H9 (cell line): ENCODE measurements at regions not wholly inside any gene's neighbourhood (a gene's known extent, or its start where the extent isn't known, plus 50 kb on each side); places are given as distances from the start of the nearest gene placed in this dataset.

Experiments used
- DNase-seq: peaks from one replicate; pipeline ENCODE4 v3.0.0-alpha.2; 2017
- H2AFZ ChIP-seq: one replicate; pipeline ENCODE4 v1.6.1; 2013; ENCODE audit warnings: mild to moderate bottlenecking, low read length, control low read depth, moderate library complexity
- H2AK5ac ChIP-seq: 2 replicates; pipeline ENCODE4 v1.6.1; 2013; ENCODE audit warnings: low read length, control low read depth, mixed read lengths; ENCODE audit not compliant: insufficient read length
- H2BK120ac ChIP-seq: one replicate; pipeline ENCODE4 v1.6.1; 2013; ENCODE audit warnings: low read depth, mild to moderate bottlenecking, low read length, control low read depth, inconsistent platforms; ENCODE audit not compliant: poor library complexity, severe bottlenecking
- H2BK12ac ChIP-seq: 2 replicates; pipeline ENCODE4 v1.6.1; 2013; ENCODE audit warnings: low read length, control low read depth, mixed read lengths, low read depth; ENCODE audit not compliant: insufficient read length
- H2BK15ac ChIP-seq: 2 replicates; pipeline ENCODE4 v1.6.1; 2013; ENCODE audit warnings: low read depth, low read length, control low read depth
- H2BK20ac ChIP-seq: one replicate; pipeline ENCODE4 v1.6.1; 2013; ENCODE audit warnings: low read depth, mild to moderate bottlenecking, low read length, control low read depth, inconsistent platforms; ENCODE audit not compliant: poor library complexity, severe bottlenecking
- H2BK5ac ChIP-seq: 2 replicates; pipeline ENCODE4 v1.6.1; 2013; ENCODE audit warnings: low read length, control low read depth, mixed read lengths; ENCODE audit not compliant: insufficient read length
- H3K14ac ChIP-seq: 2 replicates; pipeline ENCODE4 v1.6.1; 2013; ENCODE audit warnings: low read length, control low read depth; ENCODE audit not compliant: insufficient read depth
- H3K18ac ChIP-seq: 2 replicates; pipeline ENCODE4 v1.6.1; 2013; ENCODE audit warnings: low read depth, mild to moderate bottlenecking, mixed read lengths, low read length, control low read depth; ENCODE audit not compliant: insufficient read length
- H3K23ac ChIP-seq: 2 replicates; pipeline ENCODE4 v1.6.1; 2013; ENCODE audit warnings: low read length, control low read depth, mixed read lengths, low read depth; ENCODE audit not compliant: insufficient read length
- H3K23me2 ChIP-seq: 2 replicates; pipeline ENCODE4 v1.6.1; 2013; ENCODE audit warnings: low read depth, mild to moderate bottlenecking, mixed read lengths, low read length, control low read depth; ENCODE audit not compliant: insufficient read length, poor library complexity, severe bottlenecking
- H3K27ac ChIP-seq: 2 replicates; pipeline ENCODE4 v1.5.1; 2013; ENCODE audit warnings: low read length, control low read depth, mixed read lengths, low read depth; ENCODE audit not compliant: insufficient read length
- H3K27me3 ChIP-seq: 2 replicates; pipeline ENCODE4 v1.6.1; 2013; ENCODE audit warnings: low read length, control low read depth, inconsistent platforms; ENCODE audit not compliant: insufficient read depth
- H3K4ac ChIP-seq: 2 replicates; pipeline ENCODE4 v1.6.1; 2013; ENCODE audit warnings: low read depth, mild to moderate bottlenecking, control low read depth, inconsistent platforms, low read length, moderate library complexity
- H3K4me1 ChIP-seq: 2 replicates; pipeline ENCODE4 v1.6.1; 2013; ENCODE audit warnings: low read length, control low read depth, inconsistent platforms; ENCODE audit not compliant: insufficient read depth
- H3K4me2 ChIP-seq: 2 replicates; pipeline ENCODE4 v1.6.1; 2013; ENCODE audit warnings: low read length, control low read depth, mixed read lengths; ENCODE audit not compliant: insufficient read length, insufficient read depth
- H3K56ac ChIP-seq: 2 replicates; pipeline ENCODE4 v1.6.1; 2013; ENCODE audit warnings: low read depth, mild to moderate bottlenecking, mixed read lengths, low read length, control low read depth; ENCODE audit not compliant: insufficient read length
- H3K79me1 ChIP-seq: 2 replicates; pipeline ENCODE4 v1.6.1; 2013; ENCODE audit warnings: low read depth, mild to moderate bottlenecking, moderate library complexity, low read length, control low read depth, inconsistent platforms; ENCODE audit not compliant: insufficient read depth, poor library complexity, severe bottlenecking
- H3K79me2 ChIP-seq: 2 replicates; pipeline ENCODE4 v1.6.1; 2013; ENCODE audit warnings: low read length, control low read depth, inconsistent platforms; ENCODE audit not compliant: insufficient read depth
- H3K9ac ChIP-seq: 2 replicates; pipeline ENCODE4 v1.6.1; 2013; ENCODE audit warnings: low read length, control low read depth, mixed read lengths; ENCODE audit not compliant: insufficient read length; ENCODE audit errors: extremely low read depth
- H3K9me3 ChIP-seq: one replicate; pipeline ENCODE4 v1.6.1; 2013; ENCODE audit warnings: low read depth, low read length, inconsistent platforms; ENCODE audit not compliant: control insufficient read depth
- H3T11ph ChIP-seq: one replicate; pipeline ENCODE4 v1.6.1; 2013; ENCODE audit warnings: mild to moderate bottlenecking, low read length, control low read depth, inconsistent platforms
- H4K20me1 ChIP-seq: one replicate; pipeline ENCODE4 v1.6.1; 2013; ENCODE audit not compliant: control insufficient read depth, insufficient read length, insufficient read depth
- H4K5ac ChIP-seq: 2 replicates; pipeline ENCODE4 v1.6.1; 2013; ENCODE audit warnings: low read depth, mild to moderate bottlenecking, mixed read lengths, low read length, control low read depth; ENCODE audit not compliant: insufficient read length
- H4K8ac ChIP-seq: replicated peaks from 2 replicates; pipeline ENCODE4 v1.6.1; 2013; ENCODE audit warnings: low read length, control low read depth, mixed read lengths, low read depth; ENCODE audit not compliant: insufficient read length
- H4K91ac ChIP-seq: 2 replicates; pipeline ENCODE4 v1.6.1; 2013; ENCODE audit warnings: low read depth, mild to moderate bottlenecking, moderate library complexity, mixed read lengths, low read length, control low read depth; ENCODE audit not compliant: insufficient read length
- H3K27ac Mint-ChIP-seq, 3 experiments: 2 replicates in 2 of 3; 3 replicates in 1 of 3; pipeline ENCODE4 v1.8.0; 2020 to 2021; ENCODE audit warnings: mixed read lengths in 3 of 3, mild to moderate bottlenecking in 1 of 3, moderate library complexity in 1 of 3
- H3K27me3 Mint-ChIP-seq: 2 replicates; pipeline ENCODE4 v1.8.0; 2021; ENCODE audit warnings: low read depth, mild to moderate bottlenecking, moderate library complexity, mixed read lengths
- H3K36me3 Mint-ChIP-seq, 3 experiments: 2 replicates in 2 of 3; 3 replicates in 1 of 3; pipeline ENCODE4 v1.8.0; 2020 to 2021; ENCODE audit warnings: low read depth in 3 of 3, mixed read lengths in 3 of 3; ENCODE audit not compliant: insufficient read depth in 1 of 3
- H3K4me1 Mint-ChIP-seq, 2 experiments: 2 replicates each; pipeline ENCODE4 v1.8.0; 2020; ENCODE audit warnings: mixed read lengths in 2 of 2
- H3K4me3 Mint-ChIP-seq, 2 experiments: 2 replicates in 1 of 2; 3 replicates in 1 of 2; pipeline ENCODE4 v1.8.0; 2020 to 2021; ENCODE audit warnings: mild to moderate bottlenecking in 2 of 2, mixed read lengths in 2 of 2, moderate library complexity in 1 of 2
- H3K9me3 Mint-ChIP-seq, 2 experiments: 2 replicates in 1 of 2; 3 replicates in 1 of 2; pipeline ENCODE4 v1.8.0; 2020; ENCODE audit warnings: mild to moderate bottlenecking in 2 of 2, mixed read lengths in 2 of 2, moderate library complexity in 1 of 2
- CTCF ChIP-seq: fragments of 200-600 bp; sonication (generic); conservative IDR thresholded peaks from 3 replicates; pipeline ENCODE4 v1.8.0; 2021; ENCODE audit warnings: antibody characterized with exemption, mild to moderate bottlenecking
- WGBS: extraction: QIAGEN DNeasy Blood & Tissue Kit; methylation state at CpG from one replicate; pipeline ENCODE4 v1.1.7; 2013; ENCODE audit warnings: missing lambda C conversion rate, low lambda C conversion rate, mixed read lengths; ENCODE audit not compliant: insufficient read length; ENCODE audit errors: extremely low coverage; 5-methylcytosine and 5-hydroxymethylcytosine counted together

- Mint-ChIP-seq H3K36me3 (no peaks in the 10 kb centered on the region), H3K9me3 (no peaks in the 10 kb centered on the region), H3K4me3 (no peak overlapping the region), H3K27me3 (no peaks in the 10 kb centered on the region), H3K4me1 (peaks cover 15 to 22% of the 10 kb centered on the region in 2 experiments), H3K27ac (peak overlapping the region in 1 of 3 experiments; percentile 86; a peak in 1 of 7 replicates)
- no peaks in the 10 kb centered on the region for H3K27me3 ChIP-seq
- no peak overlapping the region for H4K8ac ChIP-seq
- no peaks in the 10 kb centered on the region for H3K23me2 ChIP-seq
- H4K5ac ChIP-seq, result no peak overlapping the region
- H2BK120ac ChIP-seq, result no peak overlapping the region
- H2BK12ac ChIP-seq, result no peak overlapping the region
- H3K4me2 ChIP-seq, result no peak overlapping the region
- no peak overlapping the region for H2BK15ac ChIP-seq
- no peak overlapping the region for H3K4ac ChIP-seq
- H3K18ac ChIP-seq, result no peak overlapping the region
- no CpG with 5 or more reads among the region's 2 CpGs for WGBS
- H2AFZ ChIP-seq, result no peak overlapping the region
- no peak overlapping the region for H2BK20ac ChIP-seq
- H3K9me3 ChIP-seq, result no peaks in the 10 kb centered on the region
- H3K9ac ChIP-seq, result no peak overlapping the region
- H3K79me2 ChIP-seq, result no peaks in the 10 kb centered on the region
- H3K27ac ChIP-seq, result no peak overlapping the region
- no peak overlapping the region for H3K56ac ChIP-seq
- TF ChIP-seq CTCF, result no peak
- no peak overlapping the region for H3T11ph ChIP-seq
- no peak overlapping the region for H4K91ac ChIP-seq
- H3K23ac ChIP-seq, result no peak overlapping the region
- no peak overlapping the region for H2BK5ac ChIP-seq
- H3K14ac ChIP-seq, result no peak overlapping the region
- H3K79me1 ChIP-seq, result no peaks in the 10 kb centered on the region
- DNase-seq, result no peak
- H2AK5ac ChIP-seq, result no peak overlapping the region
- no peaks in the 10 kb centered on the region for H3K4me1 ChIP-seq
- no peaks in the 10 kb centered on the region for H4K20me1 ChIP-seq
Measured at GRCh38 chr5:155529362-155529761, 515.8 kb downstream of the KIF4B start.
